ENCODE measurements at regions not wholly inside any gene's neighbourhood (a gene's known extent, or its start where the extent isn't known, plus 50 kb on each side); places are given as distances from the start of the nearest gene placed in this dataset.

GRCh38 chr7:85736085-85736484 lies 549.2 kb upstream of the SEMA3D start (continued):
- no peak for TF ChIP-seq SREBF1 (IDR thresholded peaks at IDR 0.05; ENCODE audit: borderline replicate concordance, low read depth, low read length)
- no peak for TF ChIP-seq E2F5 (CRISPR knock-in tag; IDR thresholded peaks at IDR 0.05)
- TF ChIP-seq NR2C1 (IDR thresholded peaks at IDR 0.05) = no peak
- no peak for TF ChIP-seq NR2C1 (tag; IDR thresholded peaks at IDR 0.05)
- no peak for TF ChIP-seq WHSC1 (IDR thresholded peaks at IDR 0.05; ENCODE audit: low read length)
- no peak for TF ChIP-seq ZNF140 (CRISPR knock-in tag; IDR thresholded peaks at IDR 0.05)
- no peak for TF ChIP-seq POLR3G (IDR thresholded peaks at IDR 0.05; ENCODE audit: extremely low read depth, insufficient read length, insufficient replicate concordance)
- no peak for TF ChIP-seq MTF1 (CRISPR knock-in tag; IDR thresholded peaks at IDR 0.05; ENCODE audit: borderline replicate concordance)
- TF ChIP-seq EP400 (IDR thresholded peaks at IDR 0.05) = no peak
- TF ChIP-seq SRSF7 (optimal IDR thresholded peaks at IDR 0.05; ENCODE audit: low read depth, low read length) = no peak
- TF ChIP-seq ZNF740 (CRISPR knock-in tag; IDR thresholded peaks at IDR 0.05) = no peak
- TF ChIP-seq ZNF740 (tag; IDR thresholded peaks at IDR 0.05) = no peak
- no peak for TF ChIP-seq SP2 (IDR thresholded peaks at IDR 0.05; ENCODE audit: extremely low read depth, low read depth, low read length, poor library complexity, severe bottlenecking)

Data from K562 (cell line).